Panc1 (cell line): ENCODE measurements at regions not wholly inside any gene's neighbourhood (a gene's known extent, or its start where the extent isn't known, plus 50 kb on each side); places are given as distances from the start of the nearest gene placed in this dataset.

Experiments
- ATAC-seq: fragments of 200-7000 bp; cut with Tn5 transposase; 2 replicates; pipeline ENCODE4 v1.9.1; 2020; ENCODE audit warnings: mild to moderate bottlenecking, moderate library complexity
- BruUV-seq: library from RNA; stranded (reverse); fragments of 400-500 nt; replicated peaks from 2 replicates; lab custom pipeline; 2021; lab: Mats Ljungman, UMichigan
- CTCF ChIA-PET: fragments of 300-600 bp; sonication (Branson Sonifier 250); formaldehyde crosslinking; loops from one replicate; lab custom pipeline; 2022; ENCODE audit warnings: antibody characterized with exemption; lab: Charles Lee
- POLR2A ChIA-PET: fragments of 300-600 bp; sonication (Branson Sonifier 250); formaldehyde crosslinking; loops from one replicate; lab custom pipeline; 2022; ENCODE audit warnings: antibody characterized with exemption; lab: Charles Lee
- DNase-seq: peaks from one replicate; pipeline ENCODE4 v3.0.0-alpha.2; 2010; ENCODE audit warnings: low read depth, low spot score
- H3K27ac ChIP-seq: 2 replicates; pipeline ENCODE4 v1.5.1; 2011; ENCODE audit warnings: mild to moderate bottlenecking, low read length, inconsistent platforms
- H3K27me3 ChIP-seq: fragments of 200-500 bp; sonication (Bioruptor generic); 2 replicates; pipeline ENCODE4 v1.6.0; 2014; ENCODE audit warnings: low read length, inconsistent platforms; ENCODE audit not compliant: control insufficient read depth, insufficient read depth
- H3K36me3 ChIP-seq: fragments of 200-500 bp; sonication (Bioruptor generic); 2 replicates; pipeline ENCODE4 v1.5.1; 2014; ENCODE audit warnings: inconsistent platforms, mild to moderate bottlenecking, low read length, moderate library complexity; ENCODE audit not compliant: control insufficient read depth, insufficient read depth
- H3K4me1 ChIP-seq: 2 replicates; pipeline ENCODE4 v1.5.1; 2011; ENCODE audit warnings: inconsistent platforms, mild to moderate bottlenecking, low read length, moderate library complexity; ENCODE audit not compliant: control insufficient read depth, insufficient read depth
- H3K4me3 ChIP-seq, 2 experiments: 2 replicates each; pipeline ENCODE4 v1.5.1; 2011 to 2012; ENCODE audit warnings: low read depth in 2 of 2, low read length in 2 of 2, mild to moderate bottlenecking in 2 of 2, inconsistent platforms in 1 of 2, moderate library complexity in 1 of 2
- H3K9me3 ChIP-seq: fragments of 200-500 bp; sonication (Bioruptor generic); 2 replicates; pipeline ENCODE4 v1.5.1; 2014; ENCODE audit warnings: low read depth, mild to moderate bottlenecking, inconsistent platforms, low read length, moderate library complexity; ENCODE audit not compliant: control insufficient read depth, insufficient read depth
- POLR2AphosphoS5 ChIP-seq: IDR thresholded peaks from 2 replicates; pipeline ENCODE4 v1.6.1; 2012; ENCODE audit warnings: mild to moderate bottlenecking, low read depth, low read length, moderate library complexity
- SIN3A ChIP-seq: IDR thresholded peaks from 2 replicates; pipeline ENCODE4 v1.6.1; 2012; ENCODE audit warnings: low read depth, mild to moderate bottlenecking, low read length, moderate library complexity, borderline replicate concordance; ENCODE audit not compliant: insufficient read depth
- TCF7L2 ChIP-seq: IDR thresholded peaks from 2 replicates; pipeline ENCODE4 v1.6.1; 2011; ENCODE audit warnings: mild to moderate bottlenecking, low read depth, low read length, inconsistent platforms
- in situ Hi-C: cut with HindIII; loops from 2 replicates; pipeline ENCODE4 v1.10.0; 2016; ENCODE audit warnings: low sequenced_read_pairs, low pct_unique_long_range_greater_than_20kb
- intact Hi-C: fragments of 100-400 bp; cut with micrococcal nuclease; formaldehyde crosslinking; loops from one replicate; pipeline ENCODE4 v1.10.0; 2022; ENCODE audit not compliant: unreplicated experiment
- TF ChIP-seq, protein P1 (sequence below), 2 experiments: IDR thresholded peaks; 2 replicates each; pipeline ENCODE4 v1.6.1; 2011 to 2012; ENCODE audit warnings: low read depth in 2 of 2, control low read depth in 1 of 2, low read length in 1 of 2, mild to moderate bottlenecking in 1 of 2, moderate library complexity in 1 of 2; ENCODE audit not compliant: insufficient read depth in 1 of 2
- TF ChIP-seq, protein P2 (sequence below): fragments of 450-650 bp; IDR thresholded peaks from 2 replicates; pipeline ENCODE4 v1.5.1; 2017; ENCODE audit warnings: mild to moderate bottlenecking

DNA sequence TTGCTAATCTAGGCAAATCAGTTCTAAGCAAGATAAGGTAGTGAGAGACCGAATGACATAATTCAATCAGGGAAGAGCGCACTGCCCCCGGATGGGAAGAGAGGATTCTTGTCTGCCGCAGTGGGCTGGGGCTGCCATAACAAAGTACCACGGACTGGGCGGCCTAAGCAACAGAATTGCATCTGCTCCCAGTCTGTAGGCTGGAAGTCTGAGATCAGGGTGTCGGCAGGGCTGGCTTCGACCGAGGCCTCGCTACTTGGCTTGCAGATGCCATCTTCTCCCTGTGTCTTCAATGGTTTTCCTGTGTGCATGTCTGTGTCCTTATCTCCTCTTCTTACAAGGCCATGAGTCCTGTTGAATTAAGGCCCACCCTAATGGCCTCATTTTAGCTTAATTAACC, 59.7 kb upstream of the TMEM72 start:
- in situ Hi-C loops (no loop called here), intact Hi-C loops (loop anchor here (10.0 kb wide), 1 partner anchor 537 kb away; no protein-coding TSS in a partner anchor)
- no TSS peak for BruUV-seq
- ChIA-PET POLR2A (no interaction called here), CTCF (no interaction called here)
- Histone ChIP-seq H3K4me1 (no peaks in the 10 kb centered on the region), H3K27me3 (no peaks in the 10 kb centered on the region), H3K9me3 (no peaks in the 10 kb centered on the region), H3K36me3 (no peaks in the 10 kb centered on the region), H3K27ac (no peak overlapping the region), H3K4me3 (no peak overlapping the region)
- ATAC-seq, result no peak
- no peak for DNase-seq
- TF ChIP-seq TCF7L2 (no peak), SIN3A (no peak), POLR2AphosphoS5 (no peak)
- TF ChIP-seq, protein P1, sequence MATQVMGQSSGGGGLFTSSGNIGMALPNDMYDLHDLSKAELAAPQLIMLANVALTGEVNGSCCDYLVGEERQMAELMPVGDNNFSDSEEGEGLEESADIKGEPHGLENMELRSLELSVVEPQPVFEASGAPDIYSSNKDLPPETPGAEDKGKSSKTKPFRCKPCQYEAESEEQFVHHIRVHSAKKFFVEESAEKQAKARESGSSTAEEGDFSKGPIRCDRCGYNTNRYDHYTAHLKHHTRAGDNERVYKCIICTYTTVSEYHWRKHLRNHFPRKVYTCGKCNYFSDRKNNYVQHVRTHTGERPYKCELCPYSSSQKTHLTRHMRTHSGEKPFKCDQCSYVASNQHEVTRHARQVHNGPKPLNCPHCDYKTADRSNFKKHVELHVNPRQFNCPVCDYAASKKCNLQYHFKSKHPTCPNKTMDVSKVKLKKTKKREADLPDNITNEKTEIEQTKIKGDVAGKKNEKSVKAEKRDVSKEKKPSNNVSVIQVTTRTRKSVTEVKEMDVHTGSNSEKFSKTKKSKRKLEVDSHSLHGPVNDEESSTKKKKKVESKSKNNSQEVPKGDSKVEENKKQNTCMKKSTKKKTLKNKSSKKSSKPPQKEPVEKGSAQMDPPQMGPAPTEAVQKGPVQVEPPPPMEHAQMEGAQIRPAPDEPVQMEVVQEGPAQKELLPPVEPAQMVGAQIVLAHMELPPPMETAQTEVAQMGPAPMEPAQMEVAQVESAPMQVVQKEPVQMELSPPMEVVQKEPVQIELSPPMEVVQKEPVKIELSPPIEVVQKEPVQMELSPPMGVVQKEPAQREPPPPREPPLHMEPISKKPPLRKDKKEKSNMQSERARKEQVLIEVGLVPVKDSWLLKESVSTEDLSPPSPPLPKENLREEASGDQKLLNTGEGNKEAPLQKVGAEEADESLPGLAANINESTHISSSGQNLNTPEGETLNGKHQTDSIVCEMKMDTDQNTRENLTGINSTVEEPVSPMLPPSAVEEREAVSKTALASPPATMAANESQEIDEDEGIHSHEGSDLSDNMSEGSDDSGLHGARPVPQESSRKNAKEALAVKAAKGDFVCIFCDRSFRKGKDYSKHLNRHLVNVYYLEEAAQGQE (IDR thresholded peaks at IDR 0.05; ENCODE audit: insufficient read depth in 1 of 2, low read depth in 2 of 2, low read length in 1 of 2), result no peak
- TF ChIP-seq, protein P2, sequence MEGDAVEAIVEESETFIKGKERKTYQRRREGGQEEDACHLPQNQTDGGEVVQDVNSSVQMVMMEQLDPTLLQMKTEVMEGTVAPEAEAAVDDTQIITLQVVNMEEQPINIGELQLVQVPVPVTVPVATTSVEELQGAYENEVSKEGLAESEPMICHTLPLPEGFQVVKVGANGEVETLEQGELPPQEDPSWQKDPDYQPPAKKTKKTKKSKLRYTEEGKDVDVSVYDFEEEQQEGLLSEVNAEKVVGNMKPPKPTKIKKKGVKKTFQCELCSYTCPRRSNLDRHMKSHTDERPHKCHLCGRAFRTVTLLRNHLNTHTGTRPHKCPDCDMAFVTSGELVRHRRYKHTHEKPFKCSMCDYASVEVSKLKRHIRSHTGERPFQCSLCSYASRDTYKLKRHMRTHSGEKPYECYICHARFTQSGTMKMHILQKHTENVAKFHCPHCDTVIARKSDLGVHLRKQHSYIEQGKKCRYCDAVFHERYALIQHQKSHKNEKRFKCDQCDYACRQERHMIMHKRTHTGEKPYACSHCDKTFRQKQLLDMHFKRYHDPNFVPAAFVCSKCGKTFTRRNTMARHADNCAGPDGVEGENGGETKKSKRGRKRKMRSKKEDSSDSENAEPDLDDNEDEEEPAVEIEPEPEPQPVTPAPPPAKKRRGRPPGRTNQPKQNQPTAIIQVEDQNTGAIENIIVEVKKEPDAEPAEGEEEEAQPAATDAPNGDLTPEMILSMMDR, result no peak

GRCh38 chr10:44851881-44852280, 59.3 kb upstream of the TMEM72 start:
- BruUV-seq, result no TSS peak
- no peak for ATAC-seq
- TF ChIP-seq, protein P1 (IDR thresholded peaks at IDR 0.05; ENCODE audit: insufficient read depth in 1 of 2, low read depth in 2 of 2, low read length in 1 of 2), result no peak
- TF ChIP-seq POLR2AphosphoS5 (no peak), SIN3A (no peak), TCF7L2 (no peak)
- TF ChIP-seq, protein P2, result no peak
- intact Hi-C loops (loop anchor here (10.0 kb wide), 1 partner anchor 537 kb away; no protein-coding TSS in a partner anchor), in situ Hi-C loops (no loop called here)
- H3K4me1 ChIP-seq, result no peaks in the 10 kb centered on the region
- DNase-seq, result no peak
- H3K27ac ChIP-seq, result no peak overlapping the region
- POLR2A ChIA-PET, result no interaction called here
- CTCF ChIA-PET, result no interaction called here
- no peaks in the 10 kb centered on the region for H3K9me3 ChIP-seq
- no peaks in the 10 kb centered on the region for H3K36me3 ChIP-seq
- H3K27me3 ChIP-seq, result no peaks in the 10 kb centered on the region
- H3K4me3 ChIP-seq, result no peak overlapping the region
